ENCODE measurements at regions not wholly inside any gene's neighbourhood (a gene's known extent, or its start where the extent isn't known, plus 50 kb on each side); places are given as distances from the start of the nearest gene placed in this dataset.

DNA sequence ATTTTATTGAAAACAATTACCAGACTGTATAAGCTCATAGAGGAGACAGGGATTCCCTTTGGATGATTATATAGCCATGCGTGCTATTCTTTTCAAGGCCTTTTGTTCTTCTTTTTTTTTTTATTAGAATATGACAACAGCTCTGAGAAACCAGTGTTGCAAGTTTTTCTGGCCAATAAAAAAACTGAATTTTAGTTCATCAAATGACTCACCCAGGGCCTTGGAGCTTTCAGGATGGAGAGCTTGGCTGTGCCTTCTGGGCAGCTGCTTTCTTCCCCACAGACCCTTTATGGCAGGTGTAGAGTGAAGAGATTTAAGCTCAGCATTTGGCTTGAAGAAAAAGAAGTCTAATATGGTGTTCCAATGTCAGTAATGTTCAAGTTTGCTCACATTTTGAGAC is 497.9 kb upstream of the FANCL start:
- intact Hi-C loops (cut with DNase I), result no loop called here

DNA sequence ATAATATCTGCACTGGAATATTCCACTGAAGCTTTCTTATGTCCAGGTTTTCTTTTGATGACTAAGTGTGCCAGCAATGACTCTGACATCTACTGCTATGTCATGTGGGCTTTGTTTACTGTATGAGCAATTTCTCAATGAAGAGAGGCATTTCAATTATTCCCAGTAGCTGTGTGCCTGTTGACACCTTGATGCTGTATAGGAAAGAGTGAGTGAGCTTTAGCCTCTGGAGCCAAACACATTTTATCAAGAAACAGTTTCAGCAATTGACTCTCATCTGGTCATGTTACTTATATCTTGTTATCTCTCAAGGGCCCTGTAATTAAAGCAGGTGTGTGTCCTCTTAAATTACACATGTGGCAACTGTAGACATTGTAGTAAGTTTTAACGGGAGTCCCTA is 493.2 kb upstream of the FANCL start:
- no peak overlapping the region for H3K4me3 ChIP-seq
- H3K36me3 ChIP-seq (ENCODE audit: insufficient read depth in 1 of 2, low read depth in 1 of 2), result no peaks in the 10 kb centered on the region
- DNase-seq (no peak), ATAC-seq (no peak)
- peaks cover 0 to 5% (median 0%) of the 10 kb centered on the region in 3 donors for H3K27me3 ChIP-seq (ENCODE audit: insufficient read depth in 3 of 3, low read length in 2 of 3)
- TF ChIP-seq, protein P1, sequence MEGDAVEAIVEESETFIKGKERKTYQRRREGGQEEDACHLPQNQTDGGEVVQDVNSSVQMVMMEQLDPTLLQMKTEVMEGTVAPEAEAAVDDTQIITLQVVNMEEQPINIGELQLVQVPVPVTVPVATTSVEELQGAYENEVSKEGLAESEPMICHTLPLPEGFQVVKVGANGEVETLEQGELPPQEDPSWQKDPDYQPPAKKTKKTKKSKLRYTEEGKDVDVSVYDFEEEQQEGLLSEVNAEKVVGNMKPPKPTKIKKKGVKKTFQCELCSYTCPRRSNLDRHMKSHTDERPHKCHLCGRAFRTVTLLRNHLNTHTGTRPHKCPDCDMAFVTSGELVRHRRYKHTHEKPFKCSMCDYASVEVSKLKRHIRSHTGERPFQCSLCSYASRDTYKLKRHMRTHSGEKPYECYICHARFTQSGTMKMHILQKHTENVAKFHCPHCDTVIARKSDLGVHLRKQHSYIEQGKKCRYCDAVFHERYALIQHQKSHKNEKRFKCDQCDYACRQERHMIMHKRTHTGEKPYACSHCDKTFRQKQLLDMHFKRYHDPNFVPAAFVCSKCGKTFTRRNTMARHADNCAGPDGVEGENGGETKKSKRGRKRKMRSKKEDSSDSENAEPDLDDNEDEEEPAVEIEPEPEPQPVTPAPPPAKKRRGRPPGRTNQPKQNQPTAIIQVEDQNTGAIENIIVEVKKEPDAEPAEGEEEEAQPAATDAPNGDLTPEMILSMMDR (IDR thresholded peaks at IDR 0.05), result no peak
- H3K27ac ChIP-seq, result no peak overlapping the region
- WGBS, 3 donors, result 9 to 20% (median 20%) methylated on average over 1 of the region's 1 CpG
- H3K9me3 ChIP-seq, result no peaks in the 10 kb centered on the region
- no peaks in the 10 kb centered on the region for H3K4me1 ChIP-seq
- intact Hi-C loops (cut with DNase I), result no loop called here

More for the DNA sequence above, 497.9 kb upstream of the FANCL start:
- ATAC-seq, result no peak
- TF ChIP-seq, protein P1 (IDR thresholded peaks at IDR 0.05), result no peak
- Histone ChIP-seq H3K27me3 (ENCODE audit: insufficient read depth in 3 of 3, low read length in 2 of 3) (no peaks in the 10 kb centered on the region), H3K27ac (no peak overlapping the region), H3K4me1 (no peaks in the 10 kb centered on the region), H3K4me3 (no peak overlapping the region), H3K9me3 (no peaks in the 10 kb centered on the region), H3K36me3 (ENCODE audit: insufficient read depth in 1 of 2, low read depth in 1 of 2) (no peaks in the 10 kb centered on the region)
- DNase-seq, result no peak
- 89 to 94% (median 93%) methylated on average over 1 of the region's 1 CpG for WGBS, 3 donors

DNA sequence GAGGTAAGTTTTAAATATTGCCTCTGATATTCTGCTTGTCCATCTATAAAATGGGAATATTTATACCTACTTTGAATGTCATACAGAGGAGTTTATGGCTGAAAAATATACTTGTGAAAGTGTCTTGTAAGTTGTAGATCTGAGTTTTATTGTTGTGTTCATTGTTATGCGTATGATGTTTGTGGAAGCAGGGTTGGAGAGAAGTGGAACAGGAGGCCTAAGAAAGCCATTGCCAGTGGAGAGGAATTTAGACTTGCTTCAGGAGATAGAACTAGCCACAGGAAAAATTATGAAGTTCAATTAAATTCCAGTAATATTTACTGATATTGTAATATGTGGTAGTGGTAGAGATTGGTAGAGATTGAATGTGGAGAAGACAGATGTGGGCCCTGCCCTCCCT is 491.9 kb upstream of the FANCL start:
- peaks cover 0 to 5% (median 0%) of the 10 kb centered on the region in 3 donors for H3K27me3 ChIP-seq (ENCODE audit: insufficient read depth in 3 of 3, low read length in 2 of 3)
- DNase-seq, result no peak
- no peaks in the 10 kb centered on the region for H3K36me3 ChIP-seq (ENCODE audit: insufficient read depth in 1 of 2, low read depth in 1 of 2)
- no peak overlapping the region for H3K4me3 ChIP-seq
- ATAC-seq, result no peak
- H3K27ac ChIP-seq, result no peak overlapping the region
- TF ChIP-seq, protein P1 (IDR thresholded peaks at IDR 0.05), result no peak
- intact Hi-C loops (cut with DNase I), result no loop called here
- H3K4me1 ChIP-seq, result no peaks in the 10 kb centered on the region
- WGBS, 3 donors, result 96 to 97% (median 97%) methylated on average over 1 of the region's 1 CpG
- no peaks in the 10 kb centered on the region for H3K9me3 ChIP-seq

DNA sequence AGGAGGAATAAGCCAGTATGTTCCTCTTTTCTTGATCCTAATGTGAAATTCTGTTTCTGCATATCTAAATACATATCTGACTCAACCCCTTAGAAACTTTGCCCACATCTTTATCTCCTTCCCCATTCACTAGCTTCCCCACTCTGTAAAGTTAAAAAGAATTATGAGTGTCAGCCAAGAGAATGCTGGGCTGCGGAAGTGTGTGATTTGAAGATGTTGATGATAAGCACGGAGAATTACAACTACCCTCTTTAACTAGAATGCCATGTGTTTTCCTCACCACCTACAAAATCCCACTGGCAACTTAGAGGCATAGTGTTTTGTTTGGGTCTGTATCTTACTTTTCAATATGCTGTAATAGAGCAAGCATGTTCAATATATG is 490.4 kb upstream of the FANCL start:
- Histone ChIP-seq H3K4me3 (no peak overlapping the region), H3K27ac (no peak overlapping the region), H3K4me1 (no peaks in the 10 kb centered on the region), H3K9me3 (no peaks in the 10 kb centered on the region), H3K36me3 (ENCODE audit: insufficient read depth in 1 of 2, low read depth in 1 of 2) (no peaks in the 10 kb centered on the region), H3K27me3 (ENCODE audit: insufficient read depth in 3 of 3, low read length in 2 of 3) (peaks cover 0 to 5% (median 0%) of the 10 kb centered on the region in 3 donors)
- no peak for DNase-seq
- intact Hi-C loops (cut with DNase I), result no loop called here
- TF ChIP-seq, protein P1 (IDR thresholded peaks at IDR 0.05), result no peak
- no peak for ATAC-seq
- WGBS, 3 donors, result 17 to 28% (median 17%) methylated on average over 2 of the region's 2 CpGs

DNA sequence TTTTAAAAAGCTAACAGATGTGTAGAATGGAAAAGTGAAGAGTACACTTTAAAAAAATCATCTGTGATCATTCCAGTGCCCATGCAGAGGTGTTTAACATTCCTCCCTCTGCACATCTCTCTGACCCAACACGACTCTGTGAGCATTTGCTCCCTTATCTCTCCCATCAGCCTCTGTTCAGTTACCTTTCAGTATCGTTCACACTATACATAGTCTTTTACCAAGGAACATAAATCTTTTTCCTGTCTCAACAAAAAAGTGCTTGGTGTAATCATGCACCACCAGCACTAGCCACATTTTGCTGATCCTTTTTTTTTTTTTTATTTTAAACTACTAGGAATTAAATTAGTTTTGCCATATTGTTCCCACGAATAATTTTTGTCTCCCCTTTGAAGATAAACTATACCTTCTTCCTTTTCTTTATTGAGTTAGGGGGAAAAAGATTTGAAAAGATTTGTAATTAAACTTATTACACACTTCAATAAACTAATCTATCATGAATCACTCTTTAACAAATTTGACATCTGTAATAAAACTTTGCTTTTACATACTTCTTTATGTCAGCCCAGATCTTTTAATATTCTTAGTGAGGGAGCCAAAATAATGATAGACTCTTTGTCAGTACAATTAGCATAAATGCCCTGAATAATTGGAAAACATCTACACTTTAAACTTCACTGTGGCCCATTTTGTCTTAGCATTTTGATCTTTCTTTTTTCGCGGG is 489.8 kb upstream of the FANCL start:
- no peak for ATAC-seq
- DNase-seq, result no peak
- Histone ChIP-seq H3K9me3 (no peaks in the 10 kb centered on the region), H3K4me1 (no peaks in the 10 kb centered on the region), H3K27me3 (ENCODE audit: insufficient read depth in 3 of 3, low read length in 2 of 3) (peaks cover 0 to 5% (median 0%) of the 10 kb centered on the region in 3 donors), H3K27ac (no peak overlapping the region), H3K36me3 (ENCODE audit: insufficient read depth in 1 of 2, low read depth in 1 of 2) (no peaks in the 10 kb centered on the region), H3K4me3 (no peak overlapping the region)
- 35 to 38% (median 37%) methylated on average over 5 of the region's 5 CpGs for WGBS, 3 donors
- intact Hi-C loops (cut with DNase I), result no loop called here
- TF ChIP-seq, protein P1 (IDR thresholded peaks at IDR 0.05), result no peak
